Nephron (organoid): ENCODE measurements at regions not wholly inside any gene's neighbourhood (a gene's known extent, or its start where the extent isn't known, plus 50 kb on each side); places are given as distances from the start of the nearest gene placed in this dataset.

Experiments
- H3K27ac Mint-ChIP-seq, 3 experiments: 2 replicates each; pipeline ENCODE4 v1.8.0; 2020; ENCODE audit warnings: mixed read lengths in 3 of 3, mild to moderate bottlenecking in 2 of 3, moderate library complexity in 1 of 3
- H3K27me3 Mint-ChIP-seq: 2 replicates; pipeline ENCODE4 v1.8.0; 2021; ENCODE audit warnings: low read depth, mild to moderate bottlenecking, moderate library complexity, mixed read lengths
- H3K36me3 Mint-ChIP-seq: 2 replicates; pipeline ENCODE4 v1.8.0; 2020; ENCODE audit warnings: low read depth, mixed read lengths
- H3K4me1 Mint-ChIP-seq: 2 replicates; pipeline ENCODE4 v1.8.0; 2020; ENCODE audit warnings: mixed read lengths
- H3K4me3 Mint-ChIP-seq, 3 experiments: 2 replicates each; pipeline ENCODE4 v1.8.0; 2020; ENCODE audit warnings: mild to moderate bottlenecking in 3 of 3, mixed read lengths in 3 of 3, moderate library complexity in 2 of 3
- H3K9me3 Mint-ChIP-seq: 2 replicates; pipeline ENCODE4 v1.8.0; 2020; ENCODE audit warnings: mixed read lengths
- CTCF ChIP-seq, 3 experiments: fragments of 200-600 bp; sonication (generic); IDR thresholded peaks; one replicate each; pipeline ENCODE4 v1.5.0; 2021; ENCODE audit warnings: antibody characterized with exemption in 3 of 3; ENCODE audit not compliant: unreplicated experiment in 3 of 3

- Mint-ChIP-seq H3K27me3 (peaks cover 7% of the 10 kb centered on the region), H3K36me3 (no peaks in the 10 kb centered on the region), H3K4me3 (no peak overlapping the region), H3K27ac (peak overlapping the region; percentile 68 to 88 (median 84)), H3K9me3 (no peaks in the 10 kb centered on the region), H3K4me1 (peaks cover 60% of the 10 kb centered on the region)
- no peak for TF ChIP-seq CTCF (IDR thresholded peaks at IDR 0.05; ENCODE audit: unreplicated experiment in 3 of 3)
These were observed 592.5 kb downstream of the CCDC171 start for GRCh38 chr9:16145196-16145950.

- Mint-ChIP-seq H3K36me3 (no peaks in the 10 kb centered on the region), H3K27me3 (peaks cover 4% of the 10 kb centered on the region), H3K4me3 (no peak overlapping the region), H3K27ac (peak overlapping the region in 1 of 3 experiments; percentile 46), H3K4me1 (peaks cover 73% of the 10 kb centered on the region), H3K9me3 (no peaks in the 10 kb centered on the region)
- no peak for TF ChIP-seq CTCF (IDR thresholded peaks at IDR 0.05; ENCODE audit: unreplicated experiment in 3 of 3)
These were observed 594.9 kb downstream of the CCDC171 start for GRCh38 chr9:16147726-16148125.

- H3K27ac Mint-ChIP-seq: peak overlapping the region; percentile 45 to 95 (median 61)
- H3K27me3 Mint-ChIP-seq: peaks cover 4% of the 10 kb centered on the region
- no peak for TF ChIP-seq CTCF (IDR thresholded peaks at IDR 0.05; ENCODE audit: unreplicated experiment in 3 of 3)
- no peaks in the 10 kb centered on the region for H3K36me3 Mint-ChIP-seq
- no peaks in the 10 kb centered on the region for H3K9me3 Mint-ChIP-seq
- H3K4me3 Mint-ChIP-seq: no peak overlapping the region
- peaks cover 69% of the 10 kb centered on the region for H3K4me1 Mint-ChIP-seq
These were observed 597.7 kb downstream of the CCDC171 start for GRCh38 chr9:16150501-16150900.

- no peak for TF ChIP-seq CTCF (IDR thresholded peaks at IDR 0.05; ENCODE audit: unreplicated experiment in 3 of 3)
- Mint-ChIP-seq H3K9me3 (no peaks in the 10 kb centered on the region), H3K36me3 (no peaks in the 10 kb centered on the region), H3K4me1 (peaks cover 70% of the 10 kb centered on the region), H3K27ac (peak overlapping the region; percentile 61 to 95 (median 73)), H3K27me3 (peaks cover 4% of the 10 kb centered on the region), H3K4me3 (no peak overlapping the region)
These were observed 598.3 kb downstream of the CCDC171 start for GRCh38 chr9:16150938-16151650.

GRCh38 chr9:16152276-16153101 lies 599.6 kb downstream of the CCDC171 start:
- Mint-ChIP-seq H3K4me3 (peak overlapping the region in 1 of 3 experiments; percentile 6), H3K27ac (peak overlapping the region in 2 of 3 experiments; percentile 68 to 95), H3K36me3 (no peaks in the 10 kb centered on the region), H3K27me3 (peaks cover 3% of the 10 kb centered on the region), H3K9me3 (no peaks in the 10 kb centered on the region), H3K4me1 (peaks cover 76% of the 10 kb centered on the region)
- no peak for TF ChIP-seq CTCF (IDR thresholded peaks at IDR 0.05; ENCODE audit: unreplicated experiment in 3 of 3)
